ENCODE measurements at regions not wholly inside any gene's neighbourhood (a gene's known extent, or its start where the extent isn't known, plus 50 kb on each side); places are given as distances from the start of the nearest gene placed in this dataset.
"Not testable (repeated sequence)": the region's sequence is repeated elsewhere in the genome, so short reads cannot be mapped to it uniquely, and the experiment has no call there.

GRCh38 chr10:25105743-25106260 is 69.0 kb upstream of the GPR158 start:
- intact Hi-C loops (cut with DNase I; ENCODE audit: low total_unique reads), result no loop called here
- TF ChIP-seq POLR2A (IDR thresholded peaks at IDR 0.05) (no peak), CTCF (IDR thresholded peaks at IDR 0.05) (no peak), POLR2AphosphoS5 (IDR thresholded peaks at IDR 0.05) (no peak)
- H3K4me3 ChIP-seq, result no peak overlapping the region
- no peaks in the 10 kb centered on the region for H3K4me1 ChIP-seq
- no peak for DNase-seq (ENCODE audit: low spot score in 2 of 2)
- no peaks in the 10 kb centered on the region for H3K9me3 ChIP-seq
- no peaks in the 10 kb centered on the region for H3K27me3 ChIP-seq
- no peak overlapping the region for H3K27ac ChIP-seq
- H3K36me3 ChIP-seq, result no peaks in the 10 kb centered on the region

GRCh38 chr10:25107756-25108155 is 67.0 kb upstream of the GPR158 start:
- intact Hi-C loops (cut with DNase I; ENCODE audit: low total_unique reads), result no loop called here
- H3K4me1 ChIP-seq, result no peaks in the 10 kb centered on the region
- H3K4me3 ChIP-seq, result no peak overlapping the region
- H3K9me3 ChIP-seq, result no peaks in the 10 kb centered on the region
- H3K27ac ChIP-seq, result no peak overlapping the region
- no peaks in the 10 kb centered on the region for H3K27me3 ChIP-seq
- no peak for DNase-seq (ENCODE audit: low spot score in 2 of 2)
- no peaks in the 10 kb centered on the region for H3K36me3 ChIP-seq
- no peak for TF ChIP-seq POLR2AphosphoS5 (IDR thresholded peaks at IDR 0.05)
- no peak for TF ChIP-seq CTCF (IDR thresholded peaks at IDR 0.05)
- no peak for TF ChIP-seq POLR2A (IDR thresholded peaks at IDR 0.05)

GRCh38 chr10:25109896-25110295 is 64.9 kb upstream of the GPR158 start:
- H3K4me3 ChIP-seq; intact Hi-C loops (cut with DNase I; ENCODE audit: low total_unique reads): not testable (repeated sequence)

GRCh38 chr10:25112016-25112415 is 62.8 kb upstream of the GPR158 start:
- H3K4me1 ChIP-seq, result no peaks in the 10 kb centered on the region
- TF ChIP-seq POLR2A (IDR thresholded peaks at IDR 0.05), result no peak
- TF ChIP-seq CTCF (IDR thresholded peaks at IDR 0.05), result no peak
- TF ChIP-seq POLR2AphosphoS5 (IDR thresholded peaks at IDR 0.05), result no peak
- H3K27ac ChIP-seq, result no peak overlapping the region
- DNase-seq (ENCODE audit: low spot score in 2 of 2), result no peak
- intact Hi-C loops (cut with DNase I; ENCODE audit: low total_unique reads), result no loop called here
- no peaks in the 10 kb centered on the region for H3K27me3 ChIP-seq
- H3K4me3 ChIP-seq, result no peak overlapping the region
- H3K36me3 ChIP-seq, result no peaks in the 10 kb centered on the region
- H3K9me3 ChIP-seq, result no peaks in the 10 kb centered on the region

More at GRCh38 chr10:25109896-25110295, 64.9 kb upstream of the GPR158 start:
- not testable (repeated sequence) for DNase-seq (ENCODE audit: low spot score in 2 of 2); H3K27me3 ChIP-seq; H3K9me3 ChIP-seq; H3K4me1 ChIP-seq; H3K36me3 ChIP-seq; H3K27ac ChIP-seq

GRCh38 chr10:25113191-25114035 is 61.4 kb upstream of the GPR158 start:
- peak; percentile 45 to 72 for DNase-seq (ENCODE audit: low spot score in 2 of 2)
- intact Hi-C loops (cut with DNase I; ENCODE audit: low total_unique reads), result no loop called here
- TF ChIP-seq POLR2AphosphoS5 (IDR thresholded peaks at IDR 0.05) (no peak), CTCF (IDR thresholded peaks at IDR 0.05) (peak; percentile 46 to 66 (median 57))

More at GRCh38 chr10:25113191-25114035, 61.4 kb upstream of the GPR158 start:
- Histone ChIP-seq H3K9me3 (no peaks in the 10 kb centered on the region), H3K27ac (no peak overlapping the region), H3K36me3 (no peaks in the 10 kb centered on the region), H3K27me3 (no peaks in the 10 kb centered on the region), H3K4me1 (no peaks in the 10 kb centered on the region), H3K4me3 (peak overlapping the region in 1 of 3 donors; percentile 41)
